Adrenal gland (tissue), 9 donors: ENCODE measurements at regions not wholly inside any gene's neighbourhood (a gene's known extent, or its start where the extent isn't known, plus 50 kb on each side); places are given as distances from the start of the nearest gene placed in this dataset.

Source experiments
- DNase-seq, 7 donors: peaks; one replicate each; pipeline ENCODE4 v3.0.0-alpha.2; 2019 to 2020
- H3K27ac ChIP-seq, 5 donors: fragments of 200-600 bp; sonication (generic) in 4 of 5; 1 replicate in 3 of 5; 2 replicates in 2 of 5; pipeline versions ENCODE4 v1.5.1 to v1.8.0; 2016 to 2020; ENCODE audit warnings: mild to moderate bottlenecking in 1 of 5
- H3K27me3 ChIP-seq: fragments of 200-600 bp; 2 replicates; pipeline ENCODE4 v1.8.0; 2021
- H3K36me3 ChIP-seq, 2 donors: fragments of 200-600 bp; replicated peaks in 1 of 2; 1 replicate in 1 of 2; 2 replicates in 1 of 2; pipeline versions ENCODE4 v1.5.1 to v1.8.0; 2018 to 2022
- H3K4me1 ChIP-seq, 2 donors: fragments of 200-600 bp; replicated peaks in 1 of 2; 1 replicate in 1 of 2; 2 replicates in 1 of 2; pipeline versions ENCODE4 v1.5.1 to v1.8.0; 2018 to 2021
- H3K4me3 ChIP-seq, 4 donors: fragments of 200-600 bp; sonication (generic) in 3 of 4; one replicate each; pipeline ENCODE4 v1.5.1; 2016 to 2018
- H3K9me3 ChIP-seq, 3 donors: fragments of 200-600 bp; sonication (generic) in 1 of 3; replicated peaks in 1 of 3; 1 replicate in 2 of 3; 2 replicates in 1 of 3; pipeline versions ENCODE4 v1.5.1 to v1.8.0; 2016 to 2021
- CTCF ChIP-seq, 6 experiments: fragments of 450-650 bp in 4 of 6; fragments of 200-600 bp in 2 of 6; sonication (generic) in 1 of 6; IDR thresholded peaks; 1 replicate in 5 of 6; 2 replicates in 1 of 6; pipeline versions ENCODE4 v1.5.1 to v1.8.0; 2016 to 2021; ENCODE audit warnings: antibody characterized with exemption in 6 of 6, mild to moderate bottlenecking in 2 of 6, moderate library complexity in 1 of 6
- POLR2A ChIP-seq, 2 donors: fragments of 450-650 bp; IDR thresholded peaks; one replicate each; pipeline ENCODE4 v1.6.1; 2017; ENCODE audit warnings: antibody characterized with exemption in 2 of 2, mild to moderate bottlenecking in 2 of 2, moderate library complexity in 1 of 2
- WGBS, 4 donors: extraction: QIAGEN DNeasy Blood & Tissue Kit in 2 of 4; methylation state at CpG; one replicate each; pipeline versions ENCODE4 v1.1.5 to v1.1.7; 2013 to 2017; 5-methylcytosine and 5-hydroxymethylcytosine counted together
- intact Hi-C, 2 donors: fragments of 100-400 bp; cut with DNase I; formaldehyde crosslinking; loops; one replicate each; pipeline versions ENCODE4 v1.14.1 to v1.15.0; 2022 to 2023
- donor health status: healthy with polysubstance abuse.
- donor health status: Bipolar disorder and iron deficiency.
- donor health status: DM: yes; HTN: yes; CAD: no.
- donor health status: DM: no; HTN: no; CAD: no.
- donor health status: DM: no; HTN: no; CAD: no.

- H3K9me3 ChIP-seq = no peaks in the 10 kb centered on the region
- WGBS, 4 donors = 65 to 82% (median 78%) methylated on average over 6 of the region's 6 CpGs
Measured at GRCh38 chr1:5774019-5774418, 218.2 kb downstream of the NPHP4 start.

GRCh38 chr1:5771788-5772187 is 220.4 kb downstream of the NPHP4 start:
- Histone ChIP-seq H3K27ac (peak overlapping the region in 1 of 5 donors; percentile 81), H3K4me1 (peaks cover 7 to 14% of the 10 kb centered on the region in 2 donors), H3K9me3 (no peaks in the 10 kb centered on the region), H3K27me3 (no peaks in the 10 kb centered on the region), H3K4me3 (no peak overlapping the region), H3K36me3 (no peaks in the 10 kb centered on the region)
- WGBS, 4 donors = 70 to 100% (median 90%) methylated on average over 1 to 2 of the region's 2 CpGs
- TF ChIP-seq CTCF (IDR thresholded peaks at IDR 0.05) (no peak), POLR2A (IDR thresholded peaks at IDR 0.05) (no peak)
- DNase-seq = no peak
- intact Hi-C loops = no loop called here

More at GRCh38 chr1:5774019-5774418, 218.2 kb downstream of the NPHP4 start:
- no peak for DNase-seq
- TF ChIP-seq CTCF (IDR thresholded peaks at IDR 0.05) (no peak), POLR2A (IDR thresholded peaks at IDR 0.05) (no peak)
- Histone ChIP-seq H3K27me3 (no peaks in the 10 kb centered on the region), H3K36me3 (no peaks in the 10 kb centered on the region), H3K4me3 (no peak overlapping the region), H3K4me1 (peaks cover 7 to 14% of the 10 kb centered on the region in 2 donors), H3K27ac (no peak overlapping the region)
- intact Hi-C loops = no loop called here

- H3K36me3 ChIP-seq = no peaks in the 10 kb centered on the region
- WGBS, 4 donors = 14 to 33% (median 20%) methylated on average over 3 to 23 of the region's 23 CpGs
- no peaks in the 10 kb centered on the region for H3K9me3 ChIP-seq
- no peaks in the 10 kb centered on the region for H3K27me3 ChIP-seq
- peak overlapping the region in 2 of 5 donors; percentile 11 to 81 for H3K27ac ChIP-seq
- peak overlapping the region in 1 of 4 donors; percentile 28 for H3K4me3 ChIP-seq
- H3K4me1 ChIP-seq = peaks cover 7 to 14% of the 10 kb centered on the region in 2 donors
- peak in 6 of 7 donors; percentile 46 to 76 (median 66) for DNase-seq
- intact Hi-C loops = no loop called here
- TF ChIP-seq CTCF (IDR thresholded peaks at IDR 0.05) = no peak
- peak in 1 of 2 donors; percentile 33 for TF ChIP-seq POLR2A (IDR thresholded peaks at IDR 0.05)
Measured at GRCh38 chr1:5770981-5771765, 221.1 kb downstream of the NPHP4 start.

GRCh38 chr1:5769760-5770159 is 222.5 kb downstream of the NPHP4 start:
- DNase-seq = no peak
- TF ChIP-seq POLR2A (IDR thresholded peaks at IDR 0.05) (no peak), CTCF (IDR thresholded peaks at IDR 0.05) (no peak)
- WGBS, 4 donors = 75 to 100% (median 94%) methylated on average over 1 to 5 of the region's 5 CpGs

More at GRCh38 chr1:5769760-5770159, 222.5 kb downstream of the NPHP4 start:
- intact Hi-C loops = no loop called here
- no peaks in the 10 kb centered on the region for H3K9me3 ChIP-seq
- H3K4me1 ChIP-seq = peaks cover 7 to 14% of the 10 kb centered on the region in 2 donors
- H3K27me3 ChIP-seq = no peaks in the 10 kb centered on the region
- peak overlapping the region in 2 of 5 donors; percentile 32 to 78 for H3K27ac ChIP-seq
- no peaks in the 10 kb centered on the region for H3K36me3 ChIP-seq
- H3K4me3 ChIP-seq = no peak overlapping the region
